ELR (cell line): ENCODE measurements at regions not wholly inside any gene's neighbourhood (a gene's known extent, or its start where the extent isn't known, plus 50 kb on each side); places are given as distances from the start of the nearest gene placed in this dataset.

ENCODE experiments used
- DNase-seq: peaks from one replicate; pipeline ENCODE4 v3.0.0-alpha.2; 2015; ENCODE audit warnings: low read depth

GRCh38 chr12:102596031-102596430, 115.7 kb upstream of the IGF1 start:
- no peak for DNase-seq

GRCh38 chr12:102595315-102595714, 115.0 kb upstream of the IGF1 start:
- no peak for DNase-seq

- DNase-seq, result no peak
Measured at GRCh38 chr12:102593134-102593533, 112.8 kb upstream of the IGF1 start.

GRCh38 chr12:102592134-102592533, 111.8 kb upstream of the IGF1 start:
- DNase-seq, result no peak

- DNase-seq, result no peak
Measured at GRCh38 chr12:102573237-102573636, 92.9 kb upstream of the IGF1 start.

GRCh38 chr12:102571889-102572288, 91.5 kb upstream of the IGF1 start:
- peak; percentile 15 for DNase-seq

GRCh38 chr12:102570256-102570655, 89.9 kb upstream of the IGF1 start:
- DNase-seq, result no peak

GRCh38 chr12:102569803-102570202, 89.4 kb upstream of the IGF1 start:
- no peak for DNase-seq

GRCh38 chr12:102568276-102568675, 87.9 kb upstream of the IGF1 start:
- DNase-seq, result no peak

GRCh38 chr12:102567031-102567985, 86.9 kb upstream of the IGF1 start:
- DNase-seq, result peak; percentile 90

GRCh38 chr12:102565555-102565954, 85.2 kb upstream of the IGF1 start:
- DNase-seq, result no peak

- DNase-seq, result no peak
Measured at GRCh38 chr12:102564026-102564425, 83.7 kb upstream of the IGF1 start.

GRCh38 chr12:102562836-102563425, 82.6 kb upstream of the IGF1 start:
- DNase-seq, result peak; percentile 31

- DNase-seq, result no peak
Measured at GRCh38 chr12:102551186-102551585, 70.8 kb upstream of the IGF1 start.

GRCh38 chr12:102549691-102550090, 69.3 kb upstream of the IGF1 start:
- no peak for DNase-seq

GRCh38 chr12:102548543-102548942, 68.2 kb upstream of the IGF1 start:
- no peak for DNase-seq

- peak; percentile 62 for DNase-seq
Measured at GRCh38 chr12:102543494-102544485, 63.4 kb upstream of the IGF1 start.

GRCh38 chr12:102542816-102543440, 62.6 kb upstream of the IGF1 start:
- no peak for DNase-seq

- peak; percentile 24 for DNase-seq
Measured at GRCh38 chr12:102540815-102541385, 60.5 kb upstream of the IGF1 start.

- peak; percentile 96 for DNase-seq
Measured at GRCh38 chr12:102539651-102540553, 59.5 kb upstream of the IGF1 start.
